ENCODE measurements at regions not wholly inside any gene's neighbourhood (a gene's known extent, or its start where the extent isn't known, plus 50 kb on each side); places are given as distances from the start of the nearest gene placed in this dataset.

DNA sequence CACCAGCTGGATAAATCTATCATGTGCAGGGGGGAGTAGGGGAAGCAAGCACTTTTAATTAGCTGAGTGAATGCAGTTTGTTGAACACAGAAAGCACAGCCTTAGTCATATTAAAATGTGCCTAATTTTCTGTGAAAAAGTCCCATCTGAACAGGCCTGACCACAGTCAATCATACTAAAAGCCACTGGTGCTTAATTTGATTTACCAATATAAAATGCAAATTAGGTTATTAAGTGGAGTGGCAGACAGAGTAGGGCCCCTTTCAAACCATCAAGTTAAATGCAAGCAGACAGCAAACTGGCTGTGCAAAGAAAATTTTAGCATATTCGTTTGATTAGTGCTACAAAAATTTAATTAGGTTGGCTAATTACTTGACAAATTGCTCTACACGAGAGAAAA is 176.1 kb downstream of the ISL1 start (continued):
- TF ChIP-seq RXRA (IDR thresholded peaks at IDR 0.05; ENCODE audit: borderline replicate concordance, low read depth), result no peak
- no peak for TF ChIP-seq MEF2A (IDR thresholded peaks at IDR 0.05; ENCODE audit: borderline replicate concordance, low read depth)
- TF ChIP-seq, protein P1, sequence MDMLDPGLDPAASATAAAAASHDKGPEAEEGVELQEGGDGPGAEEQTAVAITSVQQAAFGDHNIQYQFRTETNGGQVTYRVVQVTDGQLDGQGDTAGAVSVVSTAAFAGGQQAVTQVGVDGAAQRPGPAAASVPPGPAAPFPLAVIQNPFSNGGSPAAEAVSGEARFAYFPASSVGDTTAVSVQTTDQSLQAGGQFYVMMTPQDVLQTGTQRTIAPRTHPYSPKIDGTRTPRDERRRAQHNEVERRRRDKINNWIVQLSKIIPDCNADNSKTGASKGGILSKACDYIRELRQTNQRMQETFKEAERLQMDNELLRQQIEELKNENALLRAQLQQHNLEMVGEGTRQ (IDR thresholded peaks at IDR 0.05; ENCODE audit: borderline replicate concordance, low read depth, low read length), result no peak
- no peak for TF ChIP-seq JUND (IDR thresholded peaks at IDR 0.05)
- TF ChIP-seq YY1 (IDR thresholded peaks at IDR 0.05; ENCODE audit: low read depth), result no peak
- TF ChIP-seq TAF1 (IDR thresholded peaks at IDR 0.05; ENCODE audit: borderline replicate concordance, low read depth, low read length), result no peak
- TF ChIP-seq TCF12 (IDR thresholded peaks at IDR 0.05), result no peak; the same call in 1 of the 2 replicates
- TF ChIP-seq, protein P2, sequence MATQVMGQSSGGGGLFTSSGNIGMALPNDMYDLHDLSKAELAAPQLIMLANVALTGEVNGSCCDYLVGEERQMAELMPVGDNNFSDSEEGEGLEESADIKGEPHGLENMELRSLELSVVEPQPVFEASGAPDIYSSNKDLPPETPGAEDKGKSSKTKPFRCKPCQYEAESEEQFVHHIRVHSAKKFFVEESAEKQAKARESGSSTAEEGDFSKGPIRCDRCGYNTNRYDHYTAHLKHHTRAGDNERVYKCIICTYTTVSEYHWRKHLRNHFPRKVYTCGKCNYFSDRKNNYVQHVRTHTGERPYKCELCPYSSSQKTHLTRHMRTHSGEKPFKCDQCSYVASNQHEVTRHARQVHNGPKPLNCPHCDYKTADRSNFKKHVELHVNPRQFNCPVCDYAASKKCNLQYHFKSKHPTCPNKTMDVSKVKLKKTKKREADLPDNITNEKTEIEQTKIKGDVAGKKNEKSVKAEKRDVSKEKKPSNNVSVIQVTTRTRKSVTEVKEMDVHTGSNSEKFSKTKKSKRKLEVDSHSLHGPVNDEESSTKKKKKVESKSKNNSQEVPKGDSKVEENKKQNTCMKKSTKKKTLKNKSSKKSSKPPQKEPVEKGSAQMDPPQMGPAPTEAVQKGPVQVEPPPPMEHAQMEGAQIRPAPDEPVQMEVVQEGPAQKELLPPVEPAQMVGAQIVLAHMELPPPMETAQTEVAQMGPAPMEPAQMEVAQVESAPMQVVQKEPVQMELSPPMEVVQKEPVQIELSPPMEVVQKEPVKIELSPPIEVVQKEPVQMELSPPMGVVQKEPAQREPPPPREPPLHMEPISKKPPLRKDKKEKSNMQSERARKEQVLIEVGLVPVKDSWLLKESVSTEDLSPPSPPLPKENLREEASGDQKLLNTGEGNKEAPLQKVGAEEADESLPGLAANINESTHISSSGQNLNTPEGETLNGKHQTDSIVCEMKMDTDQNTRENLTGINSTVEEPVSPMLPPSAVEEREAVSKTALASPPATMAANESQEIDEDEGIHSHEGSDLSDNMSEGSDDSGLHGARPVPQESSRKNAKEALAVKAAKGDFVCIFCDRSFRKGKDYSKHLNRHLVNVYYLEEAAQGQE (IDR thresholded peaks at IDR 0.05; ENCODE audit: low read depth, low read length), result no peak
- TF ChIP-seq, protein P3, sequence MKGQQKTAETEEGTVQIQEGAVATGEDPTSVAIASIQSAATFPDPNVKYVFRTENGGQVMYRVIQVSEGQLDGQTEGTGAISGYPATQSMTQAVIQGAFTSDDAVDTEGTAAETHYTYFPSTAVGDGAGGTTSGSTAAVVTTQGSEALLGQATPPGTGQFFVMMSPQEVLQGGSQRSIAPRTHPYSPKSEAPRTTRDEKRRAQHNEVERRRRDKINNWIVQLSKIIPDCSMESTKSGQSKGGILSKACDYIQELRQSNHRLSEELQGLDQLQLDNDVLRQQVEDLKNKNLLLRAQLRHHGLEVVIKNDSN (IDR thresholded peaks at IDR 0.05; ENCODE audit: borderline replicate concordance, low read depth), result no peak
- no peak for TF ChIP-seq RFX5 (IDR thresholded peaks at IDR 0.05; ENCODE audit: low read length)
- no peak for TF ChIP-seq FOSL2 (IDR thresholded peaks at IDR 0.05; ENCODE audit: borderline replicate concordance, low read depth)
- TF ChIP-seq RAD21 (IDR thresholded peaks at IDR 0.05; ENCODE audit: low read length), result peak; percentile 26; the same call in 1 of the 2 replicates
- peak; percentile 74 for TF ChIP-seq GATA2 (CRISPR knock-in tag; IDR thresholded peaks at IDR 0.05)
- no peak for TF ChIP-seq NRF1 (IDR thresholded peaks at IDR 0.05; ENCODE audit: low read depth, low read length)
- 0 out of 2 replicates have a peak, but pooled peaks have one; percentile 35 for TF ChIP-seq POLR2AphosphoS5 (IDR thresholded peaks at IDR 0.05; ENCODE audit: low read depth, low read length)
- TF ChIP-seq, protein P4, sequence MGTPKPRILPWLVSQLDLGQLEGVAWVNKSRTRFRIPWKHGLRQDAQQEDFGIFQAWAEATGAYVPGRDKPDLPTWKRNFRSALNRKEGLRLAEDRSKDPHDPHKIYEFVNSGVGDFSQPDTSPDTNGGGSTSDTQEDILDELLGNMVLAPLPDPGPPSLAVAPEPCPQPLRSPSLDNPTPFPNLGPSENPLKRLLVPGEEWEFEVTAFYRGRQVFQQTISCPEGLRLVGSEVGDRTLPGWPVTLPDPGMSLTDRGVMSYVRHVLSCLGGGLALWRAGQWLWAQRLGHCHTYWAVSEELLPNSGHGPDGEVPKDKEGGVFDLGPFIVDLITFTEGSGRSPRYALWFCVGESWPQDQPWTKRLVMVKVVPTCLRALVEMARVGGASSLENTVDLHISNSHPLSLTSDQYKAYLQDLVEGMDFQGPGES (IDR thresholded peaks at IDR 0.05; ENCODE audit: low read depth, low read length), result no peak
- no peak for TF ChIP-seq SMC3 (IDR thresholded peaks at IDR 0.05; ENCODE audit: low read depth, low read length)
- no peak for TF ChIP-seq FOXM1 (IDR thresholded peaks at IDR 0.05; ENCODE audit: low read depth)
- no peak for TF ChIP-seq TEAD4 (IDR thresholded peaks at IDR 0.05; ENCODE audit: borderline replicate concordance, insufficient read depth)
- TF ChIP-seq, protein P5, sequence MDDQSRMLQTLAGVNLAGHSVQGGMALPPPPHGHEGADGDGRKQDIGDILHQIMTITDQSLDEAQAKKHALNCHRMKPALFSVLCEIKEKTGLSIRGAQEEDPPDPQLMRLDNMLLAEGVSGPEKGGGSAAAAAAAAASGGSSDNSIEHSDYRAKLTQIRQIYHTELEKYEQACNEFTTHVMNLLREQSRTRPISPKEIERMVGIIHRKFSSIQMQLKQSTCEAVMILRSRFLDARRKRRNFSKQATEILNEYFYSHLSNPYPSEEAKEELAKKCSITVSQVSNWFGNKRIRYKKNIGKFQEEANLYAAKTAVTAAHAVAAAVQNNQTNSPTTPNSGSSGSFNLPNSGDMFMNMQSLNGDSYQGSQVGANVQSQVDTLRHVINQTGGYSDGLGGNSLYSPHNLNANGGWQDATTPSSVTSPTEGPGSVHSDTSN (IDR thresholded peaks at IDR 0.05), result no peak; the same call in 1 of the 2 replicates

Measured in SK-N-SH (cell line).